Kidney (tissue), 13 donors: ENCODE measurements at regions not wholly inside any gene's neighbourhood (a gene's known extent, or its start where the extent isn't known, plus 50 kb on each side); places are given as distances from the start of the nearest gene placed in this dataset.
A peak's percentile ranks its signal among the peaks of the same experiment; 100 is the strongest.

Experiments
- DNase-seq, 5 donors: peaks; one replicate each; pipeline ENCODE4 v3.0.0-alpha.2; 2013 to 2020
- FAIRE-seq: peaks from 2 replicates; lab custom pipeline; 2012; peaks lifted over from hg19 to GRCh38; lab: Jason Lieb, UNC
- H3K27ac ChIP-seq, 2 donors: one replicate each; pipeline ENCODE4 v1.7.0; 2013; ENCODE audit warnings: low read depth in 2 of 2, low read length in 2 of 2, inconsistent platforms in 1 of 2
- H3K27me3 ChIP-seq: one replicate; pipeline ENCODE4 v1.7.1; 2013; ENCODE audit warnings: low read length, inconsistent platforms; ENCODE audit not compliant: control insufficient read depth, insufficient read depth
- H3K36me3 ChIP-seq, 3 donors: one replicate each; pipeline versions ENCODE4 v1.7.0 to v1.7.1; 2013; ENCODE audit warnings: low read length in 3 of 3, control low read depth in 1 of 3, inconsistent platforms in 1 of 3; ENCODE audit not compliant: insufficient read depth in 3 of 3, control insufficient read depth in 2 of 3
- H3K4me1 ChIP-seq, 3 donors: one replicate each; pipeline versions ENCODE4 v1.7.0 to v1.7.1; 2013; ENCODE audit warnings: low read length in 3 of 3, inconsistent platforms in 1 of 3, low read depth in 1 of 3; ENCODE audit not compliant: control insufficient read depth in 2 of 3, insufficient read depth in 2 of 3
- H3K4me3 ChIP-seq, 3 donors: one replicate each; pipeline versions ENCODE4 v1.7.0 to v1.8.1; 2013; ENCODE audit warnings: low read length in 3 of 3, control low read depth in 1 of 3, inconsistent platforms in 1 of 3
- H3K9ac ChIP-seq, 3 donors: one replicate each; pipeline versions ENCODE4 v1.7.0 to v1.7.1; 2013; ENCODE audit warnings: low read length in 3 of 3, control low read depth in 1 of 3, inconsistent platforms in 1 of 3
- H3K9me3 ChIP-seq, 3 donors: one replicate each; pipeline versions ENCODE4 v1.7.0 to v1.7.1; 2013; ENCODE audit warnings: low read length in 3 of 3, control low read depth in 1 of 3, inconsistent platforms in 1 of 3; ENCODE audit not compliant: control insufficient read depth in 2 of 3, insufficient read depth in 1 of 3
- CTCF ChIP-seq: IDR thresholded peaks from 3 replicates; pipeline ENCODE4 v1.5.1; 2012; ENCODE audit warnings: mild to moderate bottlenecking, moderate library complexity, borderline replicate concordance; ENCODE audit not compliant: insufficient read depth; ENCODE audit errors: extremely low read depth
- intact Hi-C: fragments of 100-400 bp; cut with DNase I; formaldehyde crosslinking; loops from one replicate; pipeline ENCODE4 v1.11.1; 2022
- donor health status: control.
- donor health status: control.
- donor health status: control.
- donor health status: control.
- donor health status: control.
- donor health status: DM: yes; HTN: yes; CAD: no.
- donor health status: Normal renal cell carcinoma (clear cell type).

GRCh38 chr5:136636001-136636400 is 270.7 kb upstream of the TRPC7 start:
- H3K4me1 ChIP-seq: peaks cover 0 to 10% (median 0%) of the 10 kb centered on the region in 3 donors
- H3K27me3 ChIP-seq: no peaks in the 10 kb centered on the region
- no peaks in the 10 kb centered on the region for H3K9me3 ChIP-seq
- TF ChIP-seq CTCF: no peak
- no peak overlapping the region for H3K9ac ChIP-seq
- no peak overlapping the region for H3K27ac ChIP-seq
- no peaks in the 10 kb centered on the region for H3K36me3 ChIP-seq
- intact Hi-C loops: no loop called here
- FAIRE-seq: no peak
- H3K4me3 ChIP-seq: no peak overlapping the region
- no peak for DNase-seq

GRCh38 chr5:136631186-136631585 is 265.8 kb upstream of the TRPC7 start:
- no peaks in the 10 kb centered on the region for H3K27me3 ChIP-seq
- H3K9me3 ChIP-seq: no peaks in the 10 kb centered on the region
- no peak for TF ChIP-seq CTCF
- DNase-seq (no peak), FAIRE-seq (no peak)
- no peak overlapping the region for H3K4me3 ChIP-seq
- H3K27ac ChIP-seq: no peak overlapping the region
- intact Hi-C loops: no loop called here
- peaks cover 0 to 18% (median 0%) of the 10 kb centered on the region in 3 donors for H3K4me1 ChIP-seq
- no peak overlapping the region for H3K9ac ChIP-seq
- H3K36me3 ChIP-seq: no peaks in the 10 kb centered on the region

- no peaks in the 10 kb centered on the region for H3K36me3 ChIP-seq
- H3K4me1 ChIP-seq: peaks cover 0 to 7% (median 0%) of the 10 kb centered on the region in 3 donors
- no peak overlapping the region for H3K9ac ChIP-seq
- peak overlapping the region in 1 of 2 donors; percentile 47 for H3K27ac ChIP-seq
- no peaks in the 10 kb centered on the region for H3K27me3 ChIP-seq
- FAIRE-seq (no peak), DNase-seq (peak; percentile 42 to 73 (median 50))
- intact Hi-C loops: no loop called here
- H3K9me3 ChIP-seq: no peaks in the 10 kb centered on the region
- H3K4me3 ChIP-seq: no peak overlapping the region
- TF ChIP-seq CTCF: no peak
Observed at GRCh38 chr5:136629125-136629792, 263.9 kb upstream of the TRPC7 start.

DNA sequence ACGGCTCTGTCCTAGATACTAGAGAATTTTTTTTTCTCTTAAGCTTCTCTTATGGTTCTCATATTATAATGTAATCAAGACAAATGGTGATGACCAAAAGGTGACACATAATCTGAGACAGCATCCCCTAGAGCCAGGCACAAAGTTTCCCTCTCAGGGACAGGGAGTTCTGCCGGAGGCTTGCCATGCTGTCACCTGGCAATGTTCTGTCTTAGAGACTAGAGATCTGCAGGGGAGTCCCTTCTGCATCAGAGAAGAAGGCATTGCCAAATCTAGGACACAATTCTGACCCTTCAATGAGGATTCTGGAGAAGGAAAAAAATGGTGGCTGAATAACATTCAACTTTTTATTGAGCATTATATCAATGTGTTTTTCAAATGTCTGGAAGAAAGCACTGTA is 261.2 kb upstream of the TRPC7 start:
- FAIRE-seq (no peak), DNase-seq (no peak)
- no peak overlapping the region for H3K27ac ChIP-seq
- no peak overlapping the region for H3K4me3 ChIP-seq
- H3K4me1 ChIP-seq: peaks cover 0 to 7% (median 0%) of the 10 kb centered on the region in 3 donors
- no peaks in the 10 kb centered on the region for H3K27me3 ChIP-seq
- H3K9me3 ChIP-seq: no peaks in the 10 kb centered on the region
- no peaks in the 10 kb centered on the region for H3K36me3 ChIP-seq
- TF ChIP-seq CTCF: no peak
- H3K9ac ChIP-seq: no peak overlapping the region
- intact Hi-C loops: no loop called here
